KMS-11 (cell line): ENCODE measurements at regions not wholly inside any gene's neighbourhood (a gene's known extent, or its start where the extent isn't known, plus 50 kb on each side); places are given as distances from the start of the nearest gene placed in this dataset.

Source experiments
- H2AFZ ChIP-seq: fragments of 200-600 bp; sonication (generic); 2 replicates; pipeline ENCODE4 v1.6.1; 2016; ENCODE audit warnings: antibody characterized with exemption, mixed run types, low read depth
- H3K27ac ChIP-seq: fragments of 200-600 bp; sonication (generic); 2 replicates; pipeline ENCODE4 v1.6.1; 2016; ENCODE audit warnings: mild to moderate bottlenecking, mixed run types
- H3K27me3 ChIP-seq: fragments of 200-600 bp; sonication (generic); 2 replicates; pipeline ENCODE4 v1.6.1; 2017; ENCODE audit warnings: mild to moderate bottlenecking, low read depth, mixed run types, moderate library complexity; ENCODE audit not compliant: insufficient read depth
- H3K36me3 ChIP-seq: fragments of 200-600 bp; sonication (generic); 2 replicates; pipeline ENCODE4 v1.6.1; 2017; ENCODE audit warnings: mild to moderate bottlenecking, mixed run types; ENCODE audit not compliant: insufficient read depth
- H3K4me1 ChIP-seq: fragments of 200-600 bp; sonication (generic); 2 replicates; pipeline ENCODE4 v1.6.1; 2016; ENCODE audit warnings: mild to moderate bottlenecking, low read depth, mixed run types; ENCODE audit not compliant: poor library complexity, severe bottlenecking
- H3K4me2 ChIP-seq: fragments of 200-600 bp; sonication (generic); 2 replicates; pipeline ENCODE4 v1.7.0; 2016; ENCODE audit warnings: mild to moderate bottlenecking, mixed run types
- H3K4me3 ChIP-seq: fragments of 200-600 bp; sonication (generic); IDR thresholded peaks from 2 replicates; pipeline ENCODE4 v1.6.1; 2017; ENCODE audit warnings: low read depth, low read length, mixed read lengths; ENCODE audit not compliant: insufficient read depth
- H3K79me2 ChIP-seq: fragments of 200-600 bp; sonication (generic); 2 replicates; pipeline ENCODE4 v1.6.1; 2016; ENCODE audit warnings: low read depth, mixed run types; ENCODE audit not compliant: insufficient read depth
- H3K9ac ChIP-seq: fragments of 200-600 bp; sonication (generic); 2 replicates; pipeline ENCODE4 v1.6.1; 2016; ENCODE audit warnings: mild to moderate bottlenecking, mixed run types
- H4K20me1 ChIP-seq: fragments of 200-600 bp; sonication (generic); 2 replicates; pipeline ENCODE4 v1.6.1; 2016; ENCODE audit warnings: mild to moderate bottlenecking, mixed run types; ENCODE audit not compliant: insufficient read depth
- TF ChIP-seq, protein P1 (sequence below): fragments of 200-600 bp; sonication (generic); conservative IDR thresholded peaks from 2 replicates; pipeline ENCODE4 v1.6.1; 2017; ENCODE audit warnings: low read depth, mild to moderate bottlenecking, antibody characterized with exemption, low read length, moderate library complexity, mixed read lengths

DNA sequence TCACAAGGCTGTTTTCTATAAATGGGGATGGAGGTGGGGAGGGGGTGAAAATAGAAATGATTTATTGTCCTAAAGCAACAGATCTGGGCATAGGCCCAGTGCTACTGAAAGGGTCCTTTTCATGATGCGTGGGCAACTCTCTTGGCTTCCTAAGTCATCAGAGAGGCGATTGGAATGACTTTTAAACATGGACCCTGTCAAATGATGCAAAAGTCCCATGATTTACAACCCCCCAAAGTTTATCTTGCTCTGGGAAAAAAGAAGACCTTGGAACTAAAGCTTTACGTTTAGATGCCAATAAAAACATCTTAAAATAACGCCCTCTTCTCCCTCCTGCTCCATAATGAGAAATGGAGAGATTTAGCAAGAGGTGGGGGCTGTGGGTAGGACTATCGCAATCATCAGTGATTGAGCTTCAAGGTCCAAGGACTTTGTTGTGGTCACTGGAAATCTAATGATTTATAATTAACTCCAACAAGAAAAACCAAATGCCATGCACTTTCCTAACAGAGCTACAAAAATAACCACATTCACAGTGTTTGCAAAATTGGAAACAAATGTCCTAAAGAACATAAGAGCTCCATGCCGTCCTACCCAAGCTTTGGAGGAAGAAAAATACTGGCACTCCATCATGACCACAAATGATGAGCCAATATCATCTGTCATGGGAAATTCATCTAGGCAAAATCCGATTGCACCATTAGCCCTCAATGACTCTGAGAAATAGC, 167.5 kb upstream of the CLINT1 start:
- TF ChIP-seq, protein P1, sequence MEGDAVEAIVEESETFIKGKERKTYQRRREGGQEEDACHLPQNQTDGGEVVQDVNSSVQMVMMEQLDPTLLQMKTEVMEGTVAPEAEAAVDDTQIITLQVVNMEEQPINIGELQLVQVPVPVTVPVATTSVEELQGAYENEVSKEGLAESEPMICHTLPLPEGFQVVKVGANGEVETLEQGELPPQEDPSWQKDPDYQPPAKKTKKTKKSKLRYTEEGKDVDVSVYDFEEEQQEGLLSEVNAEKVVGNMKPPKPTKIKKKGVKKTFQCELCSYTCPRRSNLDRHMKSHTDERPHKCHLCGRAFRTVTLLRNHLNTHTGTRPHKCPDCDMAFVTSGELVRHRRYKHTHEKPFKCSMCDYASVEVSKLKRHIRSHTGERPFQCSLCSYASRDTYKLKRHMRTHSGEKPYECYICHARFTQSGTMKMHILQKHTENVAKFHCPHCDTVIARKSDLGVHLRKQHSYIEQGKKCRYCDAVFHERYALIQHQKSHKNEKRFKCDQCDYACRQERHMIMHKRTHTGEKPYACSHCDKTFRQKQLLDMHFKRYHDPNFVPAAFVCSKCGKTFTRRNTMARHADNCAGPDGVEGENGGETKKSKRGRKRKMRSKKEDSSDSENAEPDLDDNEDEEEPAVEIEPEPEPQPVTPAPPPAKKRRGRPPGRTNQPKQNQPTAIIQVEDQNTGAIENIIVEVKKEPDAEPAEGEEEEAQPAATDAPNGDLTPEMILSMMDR, result no peak
- no peak overlapping the region for H3K4me3 ChIP-seq
- no peaks in the 10 kb centered on the region for H3K27me3 ChIP-seq
- H3K36me3 ChIP-seq, result no peaks in the 10 kb centered on the region
- H3K4me1 ChIP-seq, result no peaks in the 10 kb centered on the region
- no peaks in the 10 kb centered on the region for H3K79me2 ChIP-seq
- no peak overlapping the region for H3K4me2 ChIP-seq
- no peak overlapping the region for H2AFZ ChIP-seq
- H4K20me1 ChIP-seq, result no peaks in the 10 kb centered on the region
- no peak overlapping the region for H3K27ac ChIP-seq
- H3K9ac ChIP-seq, result no peak overlapping the region

GRCh38 chr5:158023266-158023665, 164.3 kb upstream of the CLINT1 start:
- no peaks in the 10 kb centered on the region for H3K79me2 ChIP-seq
- no peaks in the 10 kb centered on the region for H3K4me1 ChIP-seq
- H3K4me3 ChIP-seq, result no peak overlapping the region
- no peaks in the 10 kb centered on the region for H3K27me3 ChIP-seq
- no peak overlapping the region for H3K27ac ChIP-seq
- no peaks in the 10 kb centered on the region for H4K20me1 ChIP-seq
- no peak overlapping the region for H3K9ac ChIP-seq
- no peak overlapping the region for H3K4me2 ChIP-seq
- TF ChIP-seq, protein P1, result no peak
- no peaks in the 10 kb centered on the region for H3K36me3 ChIP-seq
- no peak overlapping the region for H2AFZ ChIP-seq

DNA sequence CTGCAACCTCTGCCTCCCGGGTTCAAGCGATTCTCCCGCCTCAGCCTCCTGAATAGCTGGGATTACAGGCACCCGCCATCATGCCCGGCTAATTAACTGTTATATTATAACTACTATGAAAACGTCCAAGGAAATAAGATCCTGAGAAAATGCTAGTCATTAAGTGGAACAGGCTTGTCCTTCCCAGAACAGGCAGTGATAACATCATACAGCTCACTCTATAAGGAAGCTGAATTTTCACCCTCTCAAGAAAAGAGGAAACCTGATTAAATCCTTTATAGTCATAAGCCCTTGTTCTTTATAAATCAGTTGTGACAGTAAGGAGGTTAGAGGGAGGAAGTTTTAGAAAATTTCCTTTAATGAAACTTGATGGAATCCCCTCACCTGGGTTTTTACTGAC, 163.9 kb upstream of the CLINT1 start:
- Histone ChIP-seq H3K9ac (no peak overlapping the region), H3K4me2 (no peak overlapping the region)

GRCh38 chr5:158022393-158022792, 163.4 kb upstream of the CLINT1 start:
- TF ChIP-seq, protein P1, result no peak
- Histone ChIP-seq H4K20me1 (no peaks in the 10 kb centered on the region), H3K4me2 (no peak overlapping the region), H3K4me1 (no peaks in the 10 kb centered on the region), H3K36me3 (no peaks in the 10 kb centered on the region), H3K9ac (no peak overlapping the region), H3K79me2 (no peaks in the 10 kb centered on the region), H3K27ac (no peak overlapping the region), H3K4me3 (no peak overlapping the region), H3K27me3 (no peaks in the 10 kb centered on the region), H2AFZ (no peak overlapping the region)

More for the DNA sequence above, 163.9 kb upstream of the CLINT1 start:
- no peaks in the 10 kb centered on the region for H3K36me3 ChIP-seq
- TF ChIP-seq, protein P1, result no peak
- no peaks in the 10 kb centered on the region for H3K4me1 ChIP-seq
- H2AFZ ChIP-seq, result no peak overlapping the region
- no peaks in the 10 kb centered on the region for H3K79me2 ChIP-seq
- H3K27me3 ChIP-seq, result no peaks in the 10 kb centered on the region
- H4K20me1 ChIP-seq, result no peaks in the 10 kb centered on the region
- no peak overlapping the region for H3K4me3 ChIP-seq
- H3K27ac ChIP-seq, result no peak overlapping the region
